ENCODE measurements at regions not wholly inside any gene's neighbourhood (a gene's known extent, or its start where the extent isn't known, plus 50 kb on each side); places are given as distances from the start of the nearest gene placed in this dataset.

- 75 to 89% (median 77%) methylated on average over 12 to 13 of the region's 13 CpGs for WGBS, 5 donors
- peak; percentile 44 for DNase-seq
- intact Hi-C loops (cut with DNase I; ENCODE audit: low total_unique reads), result no loop called here
- Histone ChIP-seq H3K27ac (no peak overlapping the region), H3K36me3 (no peaks in the 10 kb centered on the region), H3K27me3 (replicated peaks in 1 of 7) (peaks cover 0 to 37% (median 0%) of the 10 kb centered on the region in 7 donors), H3K4me1 (no peaks in the 10 kb centered on the region), H3K4me3 (no peak overlapping the region), H3K9me3 (peaks cover 0 to 5% (median 0%) of the 10 kb centered on the region in 8 donors)
- no peak for TF ChIP-seq POLR2AphosphoS5 (IDR thresholded peaks at IDR 0.05)
- TF ChIP-seq CTCF (IDR thresholded peaks at IDR 0.05 in 8 of 11, conservative IDR thresholded peaks at IDR 0.05 in 3 of 11), result no peak
- TF ChIP-seq POLR2A (IDR thresholded peaks at IDR 0.05), result no peak
Measured at GRCh38 chr20:58592076-58592695, 58.9 kb upstream of the STX16 start.

GRCh38 chr20:58590679-58591473 is 60.2 kb upstream of the STX16 start:
- peaks cover 0 to 47% (median 0%) of the 10 kb centered on the region in 7 donors for H3K27me3 ChIP-seq (replicated peaks in 1 of 7)
- DNase-seq, result peak; percentile 18
- no peaks in the 10 kb centered on the region for H3K36me3 ChIP-seq
- H3K27ac ChIP-seq, result no peak overlapping the region
- TF ChIP-seq CTCF (IDR thresholded peaks at IDR 0.05 in 8 of 11, conservative IDR thresholded peaks at IDR 0.05 in 3 of 11) (no peak), POLR2A (IDR thresholded peaks at IDR 0.05) (no peak), POLR2AphosphoS5 (IDR thresholded peaks at IDR 0.05) (no peak)
- no peak overlapping the region for H3K4me3 ChIP-seq
- intact Hi-C loops (cut with DNase I; ENCODE audit: low total_unique reads), result no loop called here
- H3K9me3 ChIP-seq, result no peaks in the 10 kb centered on the region
- H3K4me1 ChIP-seq, result no peaks in the 10 kb centered on the region
- 60 to 68% (median 63%) methylated on average over 12 of the region's 12 CpGs for WGBS, 5 donors

- Histone ChIP-seq H3K4me1 (no peaks in the 10 kb centered on the region), H3K27ac (no peak overlapping the region), H3K36me3 (no peaks in the 10 kb centered on the region), H3K9me3 (peaks cover 0 to 7% (median 0%) of the 10 kb centered on the region in 8 donors), H3K27me3 (replicated peaks in 1 of 7) (peaks cover 0 to 41% (median 0%) of the 10 kb centered on the region in 7 donors), H3K4me3 (no peak overlapping the region)
- DNase-seq, result peak; percentile 20
- TF ChIP-seq POLR2A (IDR thresholded peaks at IDR 0.05) (no peak), POLR2AphosphoS5 (IDR thresholded peaks at IDR 0.05) (no peak), CTCF (IDR thresholded peaks at IDR 0.05 in 8 of 11, conservative IDR thresholded peaks at IDR 0.05 in 3 of 11) (no peak)
- intact Hi-C loops (cut with DNase I; ENCODE audit: low total_unique reads), result no loop called here
- WGBS, 5 donors, result 75 to 86% (median 80%) methylated on average over 9 of the region's 9 CpGs
Measured at GRCh38 chr20:58587467-58587866, 63.6 kb upstream of the STX16 start.

GRCh38 chr20:58586565-58587093 is 64.5 kb upstream of the STX16 start:
- Histone ChIP-seq H3K9me3 (peaks cover 0 to 11% (median 0%) of the 10 kb centered on the region in 8 donors), H3K36me3 (no peaks in the 10 kb centered on the region), H3K27ac (no peak overlapping the region), H3K27me3 (replicated peaks in 1 of 7) (peaks cover 0 to 38% (median 0%) of the 10 kb centered on the region in 7 donors), H3K4me3 (no peak overlapping the region), H3K4me1 (no peaks in the 10 kb centered on the region)
- intact Hi-C loops (cut with DNase I; ENCODE audit: low total_unique reads), result no loop called here
- 74 to 93% (median 85%) methylated on average over 4 to 6 of the region's 6 CpGs for WGBS, 5 donors
- DNase-seq, result no peak
- TF ChIP-seq CTCF (IDR thresholded peaks at IDR 0.05 in 8 of 11, conservative IDR thresholded peaks at IDR 0.05 in 3 of 11), result no peak

Measured in spleen (tissue), 11 donors.